ENCODE measurements at regions not wholly inside any gene's neighbourhood (a gene's known extent, or its start where the extent isn't known, plus 50 kb on each side); places are given as distances from the start of the nearest gene placed in this dataset.
"Not testable (repeated sequence)": the region's sequence is repeated elsewhere in the genome, so short reads cannot be mapped to it uniquely, and the experiment has no call there.

DNA sequence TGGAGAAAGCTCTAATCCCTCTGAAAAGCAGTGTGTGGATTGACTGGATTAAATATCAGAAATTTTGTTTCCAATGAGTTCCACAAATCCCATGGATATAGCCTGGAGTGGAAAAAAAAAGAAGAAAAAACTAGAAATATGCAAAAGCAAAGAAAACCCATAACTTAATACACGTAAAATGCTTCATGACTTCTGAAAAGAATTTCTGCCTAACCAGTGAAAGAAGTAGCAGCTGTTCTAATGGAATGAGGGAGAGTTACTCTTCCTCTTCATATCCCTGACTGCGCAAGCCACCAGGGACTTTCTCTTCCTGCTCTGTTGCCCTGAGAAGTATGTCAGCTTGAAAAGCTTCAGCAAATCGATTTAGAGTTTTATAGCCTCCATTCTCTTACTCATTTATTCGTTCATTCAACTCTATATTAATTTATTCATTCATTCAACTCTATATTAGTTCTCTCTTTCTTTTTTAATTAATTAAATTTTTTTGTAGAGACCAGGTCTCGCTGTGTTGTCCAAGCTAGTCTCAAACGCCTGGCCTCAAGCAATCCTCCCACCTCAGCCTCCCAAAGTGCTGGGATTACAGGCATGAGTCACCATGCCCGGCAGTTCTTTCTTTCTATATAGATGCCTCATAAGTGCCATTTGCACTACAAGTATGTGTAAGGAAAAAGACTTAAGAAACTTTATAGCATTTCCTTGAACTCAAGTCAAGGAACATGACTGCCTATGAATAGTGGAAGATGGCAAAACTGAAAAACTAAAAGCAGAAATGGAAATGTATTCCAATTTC lies 447.3 kb upstream of the NRP1 start:
- no peak for DNase-seq (ENCODE audit: low spot score)

GRCh38 chr10:33780961-33781360 lies 446.5 kb upstream of the NRP1 start:
- DNase-seq (ENCODE audit: low spot score), result no peak

DNA sequence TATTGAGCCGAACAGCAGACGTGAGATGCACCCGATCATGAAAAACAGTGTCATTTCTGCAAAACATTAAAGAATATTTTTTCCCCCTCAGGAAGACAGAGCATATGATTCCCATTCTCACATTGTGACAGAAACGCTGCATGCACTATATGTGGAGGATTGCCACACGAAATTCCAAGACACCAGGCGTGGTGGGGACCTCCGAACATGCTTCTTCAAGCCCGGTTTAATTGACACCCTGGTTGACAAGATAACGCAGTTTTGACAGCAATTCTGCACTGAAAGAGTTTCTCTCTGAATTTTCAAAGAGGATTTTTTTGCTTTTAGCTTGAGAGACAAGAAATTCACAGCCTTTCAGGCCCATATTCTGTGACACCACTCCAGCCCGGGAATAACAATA lies 442.8 kb upstream of the NRP1 start:
- DNase-seq (ENCODE audit: low spot score), result no peak

- DNase-seq (ENCODE audit: low spot score), result no peak
These were observed 442.1 kb upstream of the NRP1 start for GRCh38 chr10:33776419-33777070.

- DNase-seq (ENCODE audit: low spot score), result no peak
These were observed 440.4 kb upstream of the NRP1 start for GRCh38 chr10:33774857-33775256.

DNA sequence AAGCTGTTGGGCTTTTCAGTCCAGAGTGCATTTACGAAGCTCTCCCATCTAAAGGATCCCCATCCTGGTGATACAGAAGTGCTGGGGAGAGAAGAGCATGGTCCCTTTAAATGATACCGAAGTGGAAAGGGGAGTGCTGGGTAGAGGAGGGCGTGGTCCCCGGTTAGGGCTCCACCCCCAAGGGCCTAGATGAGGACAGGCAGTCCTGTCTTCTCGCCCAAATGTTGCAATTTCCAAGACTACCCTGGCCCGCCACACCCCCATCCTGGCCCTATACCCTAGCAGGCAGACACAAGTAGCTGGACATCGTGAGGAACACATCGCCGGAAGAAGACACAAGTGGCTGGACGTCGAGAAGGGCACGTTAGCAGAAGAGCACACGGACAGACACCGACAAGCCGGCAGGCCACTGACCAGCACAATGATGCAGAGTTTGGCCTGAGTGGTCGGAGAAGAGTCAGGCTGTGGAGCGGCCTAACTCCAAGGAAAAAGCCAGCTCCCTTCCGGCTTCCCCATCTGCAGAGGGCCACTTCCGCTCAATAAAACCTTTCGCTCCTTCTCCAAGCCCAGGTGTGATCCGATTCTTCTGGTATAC lies 439.5 kb upstream of the NRP1 start:
- no peak for DNase-seq (ENCODE audit: low spot score)

DNA sequence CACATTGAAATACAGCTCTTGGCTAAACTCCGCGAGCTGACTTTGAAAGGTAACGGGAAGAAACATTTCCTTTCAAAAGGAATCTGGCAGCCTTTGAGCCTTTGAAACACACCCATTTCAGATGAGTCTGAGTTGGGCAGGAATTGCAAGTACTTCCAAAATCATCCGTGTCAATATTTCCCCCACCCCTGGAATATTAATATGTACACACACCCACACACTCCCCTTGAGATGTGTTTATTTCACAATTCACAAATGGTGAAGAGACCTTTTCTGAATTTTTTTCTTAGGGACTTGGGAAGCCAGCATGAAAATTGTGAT lies 438.7 kb upstream of the NRP1 start:
- DNase-seq (ENCODE audit: low spot score), result no peak

DNA sequence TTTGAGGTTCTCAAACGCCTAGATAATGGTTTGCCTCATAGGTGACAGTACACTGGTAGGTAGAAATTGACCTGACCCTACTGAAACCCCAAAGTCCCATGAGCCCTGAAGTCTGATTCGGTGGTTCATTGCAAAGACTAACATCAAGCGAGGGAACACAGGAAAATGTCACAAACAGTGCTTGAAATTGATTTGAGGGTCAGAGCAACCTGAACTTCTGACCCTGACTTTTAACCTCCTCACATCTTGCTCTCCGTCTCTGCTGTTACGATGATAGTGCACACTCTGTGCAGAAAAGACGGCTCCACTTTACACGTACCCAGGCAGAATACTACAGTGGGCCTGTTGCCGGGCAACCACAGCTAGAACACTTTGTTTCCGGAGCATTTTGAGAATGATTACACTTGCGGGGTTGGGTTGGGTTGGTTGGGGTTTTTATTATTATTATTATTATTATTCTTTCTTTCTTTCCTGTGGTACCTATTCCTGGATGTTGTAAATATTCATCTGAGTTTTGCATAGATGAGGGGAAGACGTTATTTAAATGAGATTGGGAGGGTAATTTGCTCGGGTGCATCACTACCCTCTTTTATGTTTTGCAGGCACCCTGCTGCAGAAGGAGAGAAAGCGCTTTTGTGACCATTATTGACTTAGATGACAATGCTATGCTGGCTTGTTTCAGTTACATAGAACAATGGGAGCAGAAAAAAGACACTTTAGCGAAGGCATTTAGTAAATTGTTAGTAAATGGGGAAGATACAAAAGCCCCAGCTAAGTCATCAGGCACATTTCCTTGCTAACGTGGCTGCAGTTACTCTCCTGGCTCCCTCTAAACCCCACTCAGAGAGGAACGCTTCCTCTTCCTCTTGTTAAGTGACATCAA lies 438.1 kb upstream of the NRP1 start:
- DNase-seq (ENCODE audit: low spot score), result no peak

GRCh38 chr10:33771856-33772255 lies 437.4 kb upstream of the NRP1 start:
- not testable (repeated sequence) for DNase-seq (ENCODE audit: low spot score)

DNA sequence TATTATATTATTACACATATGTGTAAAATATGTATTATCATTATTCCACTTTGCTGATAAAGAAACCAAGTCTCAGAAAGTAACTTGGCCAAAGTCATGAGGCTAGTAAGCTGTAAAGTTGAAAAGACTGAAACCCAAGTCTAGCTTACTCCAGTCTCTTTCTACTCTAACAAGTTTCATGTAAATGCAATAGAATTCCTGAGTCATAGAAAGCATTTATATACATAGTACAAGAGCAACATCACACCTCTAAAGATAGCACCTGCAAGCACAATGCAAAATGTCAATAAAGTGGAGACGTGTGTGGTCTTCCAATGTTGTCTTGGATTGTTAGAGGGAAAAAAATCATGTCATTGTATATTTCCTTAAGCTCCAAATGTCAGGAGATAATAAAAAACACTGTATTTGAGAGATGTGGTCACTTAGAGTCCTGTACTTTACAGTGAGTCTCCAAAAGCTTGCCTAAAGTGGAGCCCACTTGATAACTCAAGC lies 430.3 kb upstream of the NRP1 start:
- no peak for DNase-seq (ENCODE audit: low spot score)

GRCh38 chr10:33760056-33760943 lies 425.8 kb upstream of the NRP1 start:
- no peak for DNase-seq (ENCODE audit: low spot score)

DNA sequence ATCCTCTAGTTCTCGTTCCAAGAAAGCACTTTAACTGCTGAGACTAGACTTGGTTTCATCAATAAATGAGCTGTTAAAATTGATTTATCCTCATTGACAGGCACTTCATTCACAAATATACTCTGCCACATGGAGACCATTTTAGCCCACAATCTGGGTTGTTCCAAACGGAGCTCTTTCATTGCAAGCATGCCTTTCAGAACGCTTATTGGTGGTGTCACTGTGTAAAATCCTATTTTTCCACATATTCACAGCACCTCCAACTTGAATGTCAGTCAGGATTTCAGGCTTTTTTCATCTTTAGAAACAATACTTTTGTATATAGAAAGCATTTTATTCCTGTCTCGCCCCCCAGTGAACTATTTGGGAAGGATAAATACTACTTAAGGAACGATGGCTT lies 424.7 kb upstream of the NRP1 start:
- DNase-seq (ENCODE audit: low spot score), result no peak

GRCh38 chr10:33758299-33758698 lies 423.8 kb upstream of the NRP1 start:
- DNase-seq (ENCODE audit: low spot score), result no peak

DNA sequence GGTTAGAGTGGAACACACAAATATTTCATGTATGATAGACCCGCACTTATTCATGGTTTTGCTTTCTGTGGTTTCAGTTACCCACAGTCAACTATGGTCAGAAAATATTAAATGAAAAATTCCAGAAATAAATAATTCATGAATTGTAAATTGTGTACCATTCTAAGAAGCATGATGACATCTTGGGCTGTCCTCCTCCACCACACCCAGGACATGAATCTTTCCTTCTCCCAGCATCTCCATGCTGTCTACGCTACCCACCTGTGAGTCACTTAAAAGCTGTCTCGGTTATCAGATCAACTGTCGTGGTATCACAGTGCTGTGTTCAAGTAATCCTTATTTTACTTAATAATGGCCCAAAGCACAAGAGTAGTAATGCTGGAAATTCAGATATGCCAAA lies 419.6 kb upstream of the NRP1 start:
- DNase-seq (ENCODE audit: low spot score), result no peak

- DNase-seq (ENCODE audit: low spot score), result no peak
These were observed 418.9 kb upstream of the NRP1 start for GRCh38 chr10:33753389-33753788.

- DNase-seq (ENCODE audit: low spot score), result no peak
These were observed 415.3 kb upstream of the NRP1 start for GRCh38 chr10:33749790-33750189.

GRCh38 chr10:33749067-33749735 lies 414.7 kb upstream of the NRP1 start:
- DNase-seq (ENCODE audit: low spot score), result no peak

DNA sequence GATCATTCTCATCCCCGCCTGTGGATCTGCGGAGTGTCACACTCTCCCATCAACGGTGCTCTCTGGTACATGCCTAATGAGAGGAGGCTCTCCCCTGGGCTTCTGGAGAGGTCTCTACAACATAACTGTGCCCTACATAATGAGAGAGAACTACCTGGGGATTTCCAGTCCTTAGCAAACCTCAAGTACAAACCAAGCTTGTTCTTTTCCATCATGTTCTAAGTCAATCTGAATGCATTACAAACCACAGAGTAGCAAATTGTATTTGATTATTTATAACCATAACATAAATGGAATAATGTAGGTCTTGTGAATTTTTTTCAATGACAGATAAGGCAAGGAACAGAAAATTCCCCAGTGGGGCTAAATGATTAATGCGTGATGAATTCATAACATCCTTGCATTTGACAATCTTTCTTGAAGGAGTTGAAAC lies 412.4 kb upstream of the NRP1 start:
- no peak for DNase-seq (ENCODE audit: low spot score)

GRCh38 chr10:33746186-33746585 lies 411.7 kb upstream of the NRP1 start:
- DNase-seq (ENCODE audit: low spot score), result no peak

GRCh38 chr10:33743429-33743857 lies 409.0 kb upstream of the NRP1 start:
- no peak for DNase-seq (ENCODE audit: low spot score)

GRCh38 chr10:33739031-33739430 lies 404.6 kb upstream of the NRP1 start:
- DNase-seq (ENCODE audit: low spot score), result no peak

All from kidney tubule cell (primary cell).